Left renal cortex interstitium (tissue), 4 donors: ENCODE measurements at regions not wholly inside any gene's neighbourhood (a gene's known extent, or its start where the extent isn't known, plus 50 kb on each side); places are given as distances from the start of the nearest gene placed in this dataset.
"Not testable (repeated sequence)": the region's sequence is repeated elsewhere in the genome, so short reads cannot be mapped to it uniquely, and the experiment has no call there.

Experiments used
- DNase-seq, 4 donors: peaks; one replicate each; pipeline ENCODE4 v3.0.0-alpha.2; 2013; ENCODE audit warnings: low read depth in 4 of 4, low spot score in 2 of 4, missing footprints in 1 of 4

DNA sequence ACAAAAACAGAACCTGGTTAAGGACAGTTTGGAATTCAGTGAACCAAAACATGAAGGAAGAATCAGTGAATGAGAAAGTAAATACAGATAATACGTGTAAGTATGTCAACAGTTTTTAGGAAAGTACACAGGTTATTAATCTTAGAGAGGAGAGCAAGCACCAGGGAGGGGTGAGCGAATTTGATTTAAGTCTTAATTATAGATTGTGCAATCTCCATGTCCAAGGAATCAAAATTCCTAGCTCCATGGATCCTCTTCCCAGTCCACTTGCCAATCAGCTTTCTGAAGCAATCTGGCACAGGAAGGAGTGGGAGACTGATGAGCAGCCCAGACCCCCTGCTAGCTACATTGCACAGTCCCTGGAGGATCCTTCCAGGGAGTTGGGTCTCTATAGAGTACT, 346.4 kb downstream of the SETD4 start:
- DNase-seq: no peak

DNA sequence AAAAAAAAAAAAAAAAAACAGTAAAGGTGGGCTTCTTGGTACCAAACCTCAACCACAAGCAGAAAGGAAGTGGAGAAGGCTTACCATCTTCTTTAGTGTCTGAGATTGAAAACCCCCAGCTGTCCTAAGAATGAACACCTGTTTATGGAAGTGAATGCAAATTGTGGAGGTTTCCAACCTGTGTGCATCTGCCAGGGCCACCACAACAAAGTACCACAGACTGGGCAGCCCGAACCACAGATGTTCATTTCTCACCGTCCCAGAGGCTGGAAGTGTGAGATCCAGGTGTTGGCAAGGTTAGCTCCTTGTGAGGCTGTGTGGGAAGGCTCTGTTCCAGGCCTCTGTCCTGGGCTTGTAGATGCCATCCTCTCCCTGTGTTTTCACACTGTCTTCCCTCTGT, 348.7 kb downstream of the SETD4 start:
- DNase-seq: no peak

DNA sequence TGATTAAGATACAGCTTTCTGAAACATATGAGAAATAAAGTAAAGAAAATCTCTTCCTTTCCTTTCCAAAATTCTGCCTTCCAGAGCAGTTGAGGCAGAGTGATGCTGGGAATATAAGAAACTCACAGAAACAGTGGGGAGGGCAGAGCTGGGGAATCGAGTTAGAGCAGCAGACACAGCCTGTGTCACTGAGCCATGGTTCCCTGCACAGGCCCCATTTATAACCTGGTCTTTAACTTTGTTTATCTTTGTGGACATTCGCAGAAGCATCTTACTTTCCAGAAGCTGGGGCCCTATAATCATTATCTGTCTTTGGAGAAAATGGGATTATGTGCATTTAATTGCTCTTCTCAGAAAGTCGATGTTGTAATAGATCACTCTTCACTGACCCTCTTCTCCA, 349.1 kb downstream of the SETD4 start:
- DNase-seq: no peak

DNA sequence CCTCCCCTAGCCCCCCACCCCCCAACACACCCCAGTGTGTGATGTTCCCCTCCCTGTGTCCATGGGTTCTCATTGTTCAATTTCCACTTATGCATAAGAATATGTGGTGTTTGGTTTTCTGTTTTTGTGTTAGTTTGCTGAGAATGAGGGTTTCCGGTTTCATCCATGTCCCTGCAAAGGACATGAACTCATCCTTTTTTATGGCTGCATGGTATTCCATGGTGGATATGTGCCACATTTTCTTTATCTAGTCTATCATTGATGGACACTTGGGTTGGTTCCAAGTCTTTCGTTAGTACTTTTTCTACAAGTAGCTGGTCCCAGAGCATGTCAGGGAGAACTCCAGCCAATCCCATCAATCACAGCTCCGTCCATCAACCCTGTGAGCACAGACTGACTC, 350.3 kb downstream of the SETD4 start:
- DNase-seq: not testable (repeated sequence)

DNA sequence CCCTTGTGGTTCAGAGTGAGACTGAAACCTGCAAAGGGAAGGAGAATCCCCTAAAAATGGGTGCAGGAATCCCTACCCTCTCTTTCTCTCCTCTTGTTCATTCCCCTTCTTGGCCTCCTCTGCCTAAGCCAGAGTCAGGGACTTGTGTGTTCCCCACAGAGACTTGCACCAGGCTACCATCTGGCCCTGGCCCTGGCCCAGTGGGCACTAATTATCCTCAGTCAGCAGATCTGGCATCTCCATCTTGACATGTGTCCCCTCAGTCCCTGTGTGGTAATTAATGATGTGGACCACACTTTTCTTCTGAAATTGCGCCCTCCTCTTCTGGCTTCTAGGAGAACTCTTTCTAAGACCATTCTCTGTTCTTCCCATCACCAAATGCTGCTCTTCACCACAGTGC, 354.4 kb downstream of the SETD4 start:
- DNase-seq: no peak

DNA sequence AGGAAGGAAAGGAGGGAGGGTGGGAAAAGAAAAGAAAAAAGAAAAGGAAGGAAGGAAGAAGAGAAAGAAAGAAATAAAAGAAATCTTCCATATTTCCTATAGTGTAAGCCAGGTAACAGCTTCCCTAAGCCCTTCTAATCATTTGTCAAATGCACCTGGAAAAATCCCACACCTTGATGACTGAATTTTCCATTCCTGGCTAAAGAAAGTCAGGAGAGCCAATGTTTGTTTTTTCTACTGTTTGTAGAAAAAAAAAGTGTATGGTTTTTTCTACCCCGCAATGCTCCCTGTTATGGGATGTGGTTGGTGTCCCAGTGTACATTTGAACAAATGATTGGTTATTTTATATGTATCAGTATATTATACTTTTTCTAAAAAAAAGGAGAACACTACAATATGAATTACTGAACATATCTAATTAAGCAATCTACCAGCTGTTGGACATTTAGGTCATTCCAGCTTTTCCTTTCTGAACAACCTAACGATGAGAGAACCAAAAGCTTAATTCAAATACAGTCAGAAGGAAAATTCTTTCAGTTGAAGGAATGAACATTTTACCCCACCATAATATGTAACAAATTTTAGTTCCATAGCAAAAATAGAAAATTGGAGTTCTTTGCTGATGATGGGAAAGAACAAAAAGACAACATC, 355.0 kb downstream of the SETD4 start:
- DNase-seq: no peak

DNA sequence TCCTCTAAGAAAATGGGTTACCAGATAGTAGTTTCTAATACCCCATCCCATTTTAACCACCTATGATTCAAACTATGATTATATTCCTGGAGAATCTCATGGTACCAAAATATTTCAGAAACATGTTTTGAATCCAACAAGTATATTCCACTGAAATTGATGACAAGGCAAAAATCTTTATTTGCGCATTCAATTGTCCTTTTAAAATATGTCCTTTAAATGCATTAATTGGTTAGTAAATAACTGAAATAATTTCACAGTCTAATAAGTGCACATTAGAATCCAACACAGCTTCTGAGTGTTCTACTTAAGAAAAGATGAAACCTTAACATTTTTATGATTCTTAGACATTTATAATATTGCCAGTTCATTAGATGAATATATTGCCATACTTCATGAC, 356.6 kb downstream of the SETD4 start:
- DNase-seq: no peak

DNA sequence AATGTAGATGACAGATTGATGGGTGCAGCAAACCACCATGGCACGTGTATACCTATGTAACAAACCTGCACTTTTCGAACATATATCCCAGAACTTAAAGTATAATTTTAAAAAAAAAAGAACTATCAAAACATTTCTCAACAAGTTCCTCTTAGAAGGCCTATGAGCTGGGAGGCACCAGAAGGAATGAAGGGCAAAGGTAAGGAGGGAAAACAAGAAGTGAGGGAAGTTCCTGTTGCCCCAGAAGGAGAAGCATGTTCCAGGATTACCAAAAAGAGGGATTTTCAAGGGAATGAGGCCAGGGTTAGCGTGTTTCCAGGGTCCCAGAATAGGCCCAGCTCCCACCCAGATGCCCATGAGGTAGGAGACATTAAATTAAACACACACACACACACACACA, 361.0 kb downstream of the SETD4 start:
- no peak for DNase-seq

DNA sequence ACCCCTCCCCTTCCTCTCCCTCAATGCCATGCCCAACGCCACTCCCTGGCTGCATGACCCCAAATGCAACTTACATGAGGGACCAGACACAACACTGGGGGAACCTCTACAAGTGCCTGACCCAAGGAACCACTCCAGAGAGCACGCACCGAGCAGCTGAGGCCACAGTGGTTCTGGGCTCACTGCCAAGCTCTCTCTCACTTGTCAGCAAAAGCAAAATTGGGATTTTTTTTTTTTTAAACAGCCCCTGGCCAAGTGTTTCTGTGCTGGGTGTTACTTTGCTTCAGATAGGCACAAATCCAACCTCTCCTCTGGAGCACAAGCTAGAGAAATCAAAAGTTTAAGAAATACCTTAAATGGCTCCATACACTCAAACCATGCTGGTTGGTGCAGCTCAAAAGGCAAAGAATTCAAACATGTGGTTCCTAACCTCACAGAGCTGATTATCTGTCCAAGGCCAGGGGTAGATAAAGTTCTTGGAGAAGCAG, 363.0 kb downstream of the SETD4 start:
- DNase-seq: peak in 3 of 4 donors; percentile 7 to 31 (median 24)

DNA sequence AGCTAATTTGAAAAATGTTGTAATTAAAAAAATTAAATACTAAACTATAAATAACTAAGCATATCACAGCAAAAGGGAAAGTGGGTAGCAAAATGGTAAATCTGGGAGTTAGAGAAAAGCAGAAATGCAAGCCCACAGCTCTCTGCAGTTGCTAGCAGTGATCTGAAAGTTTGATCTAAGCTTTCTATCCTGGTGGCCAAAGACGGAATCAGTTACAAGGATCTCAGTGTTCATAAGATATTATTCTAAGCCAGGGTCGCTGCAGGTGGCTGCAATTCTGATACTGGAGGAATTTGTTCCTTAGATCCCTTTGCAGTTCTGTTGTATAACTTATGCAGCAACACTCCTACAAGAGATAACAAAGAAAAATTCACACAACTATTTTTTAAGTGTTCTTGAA, 363.7 kb downstream of the SETD4 start:
- no peak for DNase-seq

DNA sequence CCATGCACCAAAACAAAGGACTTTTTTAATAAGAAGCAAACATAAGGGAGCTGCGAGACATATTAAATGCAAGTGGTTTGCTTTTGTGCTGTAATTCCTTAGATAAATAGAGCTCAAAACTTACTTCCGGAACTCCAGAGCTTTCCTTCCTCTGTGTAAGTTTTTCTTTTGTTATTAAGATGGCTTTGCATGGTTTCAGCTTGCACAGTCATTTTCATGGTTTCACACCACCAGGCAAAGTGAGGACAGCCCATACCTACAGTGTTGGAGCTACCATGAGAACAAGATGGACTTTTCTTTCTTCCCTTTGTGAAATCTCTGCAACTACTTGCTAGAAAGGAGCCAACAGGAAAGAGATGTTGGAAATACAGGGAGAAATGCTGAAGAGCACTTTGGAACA, 368.0 kb downstream of the SETD4 start:
- DNase-seq: no peak

DNA sequence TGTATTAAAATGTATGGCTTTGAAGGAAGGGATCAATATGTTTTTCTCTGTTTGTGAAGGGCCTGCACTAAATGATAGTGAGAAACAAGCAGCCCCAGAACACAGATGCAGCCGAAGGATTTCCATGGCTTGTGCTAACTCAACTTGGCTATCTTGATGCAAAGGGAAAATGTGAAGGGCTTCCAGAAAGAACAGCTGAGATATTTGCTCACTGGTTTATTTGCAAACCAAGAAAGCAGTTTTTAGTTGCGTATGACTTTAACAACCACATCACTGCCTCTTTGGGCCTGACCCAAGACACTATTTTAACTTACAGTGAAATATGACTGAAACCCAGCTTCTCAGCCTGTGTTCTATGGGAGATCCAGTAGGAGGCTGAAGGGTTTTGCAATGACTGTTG, 369.9 kb downstream of the SETD4 start:
- DNase-seq: no peak

DNA sequence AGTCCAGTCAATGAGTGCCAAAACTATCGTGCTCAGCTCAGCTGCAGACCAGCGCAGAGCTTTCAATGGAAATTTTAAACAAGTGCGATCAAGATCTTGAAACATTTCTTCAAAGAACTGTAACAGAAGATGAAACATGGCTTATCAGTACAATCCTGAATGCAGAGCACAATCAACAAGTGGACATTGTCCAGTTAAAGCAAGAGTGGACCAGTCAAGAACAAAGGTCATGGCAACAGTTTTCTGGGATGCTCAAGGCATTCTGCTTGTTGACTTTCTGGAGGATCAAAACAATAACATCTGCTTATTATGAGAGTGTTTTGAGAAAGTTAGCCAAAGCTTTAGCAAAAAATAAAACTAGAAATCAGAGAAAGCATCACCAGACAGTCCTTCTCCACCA, 374.2 kb downstream of the SETD4 start:
- no peak for DNase-seq

DNA sequence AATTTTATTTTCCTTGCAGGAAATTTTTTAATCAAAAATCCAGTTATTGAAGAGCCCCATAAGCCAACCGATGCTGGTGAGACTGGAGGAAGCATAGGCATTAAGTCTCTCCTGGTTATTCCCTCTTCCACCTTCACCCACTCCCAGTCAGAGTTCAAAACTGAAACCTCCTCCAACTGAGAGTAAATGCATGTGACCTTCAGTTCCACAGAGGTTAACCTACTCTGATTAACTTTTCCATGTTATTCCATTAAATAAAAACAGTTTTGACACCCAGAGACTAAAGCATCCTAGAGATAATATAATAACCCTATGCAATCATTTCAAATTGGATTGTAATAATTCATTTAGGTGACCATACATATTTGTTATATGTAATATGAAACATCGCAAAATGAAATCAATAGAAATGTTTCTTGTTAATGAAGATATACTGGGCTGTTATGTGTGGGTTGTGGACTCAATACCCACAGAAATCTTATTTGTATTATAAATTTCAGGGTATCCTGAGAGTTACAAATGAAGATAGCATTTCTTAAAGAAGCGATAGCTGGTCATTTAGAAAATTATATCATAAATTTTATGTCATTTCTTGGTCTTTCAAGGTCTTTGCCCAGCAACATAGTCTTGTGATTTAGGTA, 376.5 kb downstream of the SETD4 start:
- DNase-seq: no peak

DNA sequence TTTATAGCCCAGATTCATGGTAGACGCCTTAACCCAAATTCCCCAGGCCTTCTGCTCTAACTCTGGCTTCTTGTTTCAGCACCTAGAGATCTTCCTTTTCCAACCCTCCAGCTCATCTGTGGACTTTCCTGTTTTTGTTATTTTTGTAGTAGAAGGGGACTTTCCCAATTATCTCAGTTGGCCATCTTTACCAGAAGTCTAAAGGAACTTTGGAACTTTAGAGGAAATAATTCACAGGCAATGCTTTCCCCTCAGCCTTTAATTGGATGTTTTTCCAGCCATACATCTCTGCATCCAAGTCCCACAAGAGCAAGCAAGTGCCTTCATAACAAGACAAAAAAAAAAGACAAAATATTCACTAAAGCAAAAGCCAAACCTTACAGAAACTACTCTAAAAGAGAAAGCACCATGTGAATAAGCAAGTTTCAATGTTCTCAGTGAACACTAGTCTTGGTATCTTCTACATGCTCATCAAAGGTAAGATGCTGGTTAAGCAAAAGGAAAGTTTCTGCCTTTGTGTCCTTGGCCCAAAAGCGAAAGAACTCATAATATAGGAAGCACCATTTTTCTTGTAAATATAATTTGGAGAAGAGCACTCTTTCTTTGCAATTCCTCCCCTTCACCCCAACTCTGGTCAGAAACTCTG, 377.3 kb downstream of the SETD4 start:
- DNase-seq: no peak

DNA sequence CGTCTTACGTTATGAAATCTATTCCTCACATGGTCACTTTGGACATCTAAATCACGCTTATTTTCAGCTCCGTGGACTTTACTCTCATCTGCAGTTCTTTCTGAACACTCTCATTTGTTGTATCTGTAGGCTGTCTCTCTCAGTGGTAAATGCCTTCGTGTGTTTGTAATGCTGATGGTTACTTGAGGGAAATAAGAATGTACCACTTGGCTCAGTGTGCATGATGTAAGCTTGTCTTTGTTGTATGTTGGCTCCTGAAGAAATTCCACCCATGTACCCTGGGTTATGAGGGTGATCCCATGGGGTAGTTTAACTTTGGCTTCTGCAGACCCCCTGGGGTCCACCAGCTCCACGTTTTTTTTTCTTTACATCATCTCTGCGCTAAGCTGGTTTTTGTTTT, 378.4 kb downstream of the SETD4 start:
- DNase-seq: no peak

DNA sequence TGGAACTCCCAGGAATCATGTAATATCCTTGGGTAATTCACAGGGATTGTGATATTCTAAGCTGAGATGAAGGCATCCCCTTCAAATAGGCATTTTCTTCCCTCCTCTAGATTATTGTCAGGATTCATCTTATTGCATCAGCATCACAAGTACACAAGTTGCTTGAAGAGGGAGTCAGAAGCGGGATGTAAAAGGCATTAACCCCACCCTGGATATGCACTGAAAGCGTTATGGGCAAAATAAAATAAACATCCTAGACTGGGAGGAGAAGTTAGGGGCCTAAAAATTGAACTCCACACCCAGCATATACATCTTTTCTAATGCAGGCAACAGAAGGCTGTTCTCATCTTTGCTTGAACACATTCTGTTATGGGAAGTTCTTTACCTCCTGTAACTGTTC, 381.2 kb downstream of the SETD4 start:
- DNase-seq: no peak

DNA sequence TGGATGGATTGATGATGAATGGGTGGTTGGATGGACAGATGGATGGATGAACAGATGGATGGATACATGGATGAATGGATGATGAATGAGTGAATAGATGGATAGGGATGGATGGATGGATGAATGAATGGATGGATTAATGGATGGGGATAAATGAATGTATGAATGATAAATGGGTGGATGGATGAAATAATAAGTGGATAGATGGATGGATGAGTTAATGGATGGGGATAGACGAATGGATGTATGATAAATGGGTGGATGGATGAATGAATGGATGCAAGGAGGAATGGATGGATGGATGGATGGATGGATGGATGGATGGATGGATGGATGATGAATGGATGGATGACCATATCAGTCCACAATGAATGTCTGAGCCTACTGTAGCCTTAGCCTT, 381.9 kb downstream of the SETD4 start:
- DNase-seq: no peak

DNA sequence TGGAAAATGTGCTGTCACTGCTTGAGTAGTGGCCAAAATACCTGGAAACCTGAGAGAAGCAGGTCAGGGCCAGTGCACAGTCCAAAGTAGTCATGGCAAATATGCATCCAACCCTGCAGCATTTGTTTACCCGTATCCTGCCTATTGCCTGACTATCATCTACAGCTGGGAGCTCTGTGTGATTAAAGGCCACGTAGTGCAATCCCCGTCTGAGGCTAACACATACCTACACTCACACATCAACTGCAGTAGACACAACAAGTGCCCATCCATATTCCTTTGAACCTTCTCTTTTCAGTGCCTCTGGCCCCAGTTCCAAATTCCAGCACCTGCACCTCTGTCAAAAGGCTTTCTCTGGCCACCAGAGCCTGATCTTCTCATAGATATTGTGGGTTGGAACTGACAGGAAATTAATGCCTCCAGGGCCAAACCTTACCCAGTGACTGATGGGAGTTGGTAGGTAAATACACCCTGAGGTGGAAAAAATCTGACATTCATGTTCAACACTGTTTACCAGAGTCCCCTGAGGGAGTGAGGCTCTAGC, 383.0 kb downstream of the SETD4 start:
- no peak for DNase-seq

DNA sequence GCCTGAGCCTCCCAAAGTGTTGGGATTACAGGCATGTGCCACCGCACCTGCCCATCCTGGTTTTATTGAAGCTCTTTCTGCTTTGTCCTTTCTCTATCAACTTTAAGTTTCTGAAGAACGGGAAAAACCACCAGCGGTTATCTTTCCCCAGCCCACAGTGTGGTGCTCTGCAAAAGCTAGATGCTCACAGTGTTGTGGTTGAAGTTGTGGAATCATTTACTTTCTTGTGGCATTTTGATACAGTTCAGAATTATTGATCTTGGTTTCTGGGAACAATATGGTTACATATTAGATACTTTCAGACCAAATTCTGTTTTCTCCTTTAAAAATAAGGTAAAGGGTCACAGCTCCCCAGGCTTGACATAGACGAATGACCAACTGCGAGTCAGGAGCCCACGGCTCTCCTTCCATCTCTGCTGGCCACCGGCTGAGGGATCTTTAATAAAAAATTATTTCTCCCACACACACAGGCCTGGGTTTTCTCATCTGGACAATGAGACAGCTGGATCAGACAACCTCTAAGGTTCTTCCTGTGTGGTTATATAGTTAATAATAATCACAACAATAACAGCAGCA, 385.3 kb downstream of the SETD4 start:
- DNase-seq: no peak

DNA sequence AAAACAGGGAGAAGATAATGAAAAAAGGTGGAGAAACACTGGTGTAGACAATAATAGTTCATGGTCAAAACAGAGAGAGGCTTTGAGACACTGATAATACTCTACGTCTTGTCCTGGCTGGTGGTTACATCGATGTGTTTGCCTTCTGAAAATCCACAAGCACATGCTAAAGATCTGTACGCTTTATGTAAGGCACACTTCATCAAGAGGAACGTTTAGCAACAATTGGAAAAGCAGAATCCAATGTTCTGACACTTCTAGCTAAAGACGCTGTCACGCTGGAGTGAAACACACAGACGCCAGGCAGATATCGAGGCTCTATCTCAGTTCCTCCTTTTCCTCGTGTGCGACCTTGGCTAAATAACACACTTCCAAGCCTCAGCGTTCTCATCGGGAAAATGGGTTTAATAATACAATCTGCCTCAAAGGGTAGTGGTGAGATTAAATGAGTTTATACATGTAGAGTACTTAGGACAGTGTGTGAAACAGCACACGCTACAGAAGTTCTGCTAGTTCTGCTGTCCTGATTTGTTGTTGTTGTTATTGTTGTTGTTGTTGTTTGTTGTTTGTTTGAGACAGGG, 386.1 kb downstream of the SETD4 start:
- no peak for DNase-seq
